ENCODE measurements at regions not wholly inside any gene's neighbourhood (a gene's known extent, or its start where the extent isn't known, plus 50 kb on each side); places are given as distances from the start of the nearest gene placed in this dataset.

DNA sequence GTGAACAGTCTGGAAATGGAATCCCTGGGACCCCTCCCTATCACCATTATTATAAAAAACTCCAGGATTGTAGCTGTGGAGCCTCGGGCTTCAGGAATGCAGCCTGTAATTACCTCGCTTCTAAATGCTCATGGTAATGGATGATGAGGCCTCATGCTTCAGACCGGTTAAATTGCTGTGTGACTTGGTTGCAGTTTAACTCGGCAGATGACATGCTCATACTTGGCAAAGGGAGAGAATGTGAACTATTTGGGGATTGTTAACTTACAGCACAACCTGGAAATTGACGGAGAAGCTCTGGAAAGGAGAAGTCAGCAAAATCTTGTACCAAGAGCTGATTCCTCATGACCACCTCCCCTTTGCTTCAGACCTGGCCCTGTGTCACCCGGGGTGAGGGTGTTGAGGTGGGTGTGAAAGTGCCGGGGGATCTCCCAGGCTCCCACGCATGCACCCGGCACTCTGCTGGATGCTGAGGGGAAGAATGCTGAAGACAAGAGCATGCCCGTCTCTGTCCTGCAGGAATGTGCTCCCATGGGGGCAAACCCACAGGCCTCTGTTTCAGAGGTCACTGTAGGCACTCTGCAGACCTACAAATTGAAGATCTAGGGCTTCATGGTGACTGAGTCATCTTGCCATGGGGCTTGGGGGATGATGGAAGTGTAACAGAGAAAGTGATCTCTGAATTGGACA, 364.8 kb downstream of the RPS6KC1 start:
- no peaks in the 10 kb centered on the region for H3F3A ChIP-seq (ENCODE audit: insufficient read depth)
- H3K4me1 ChIP-seq (ENCODE audit: insufficient read depth) = no peaks in the 10 kb centered on the region
- no peaks in the 10 kb centered on the region for H3K27me3 ChIP-seq (replicated peaks; ENCODE audit: insufficient read depth)
- no peaks in the 10 kb centered on the region for H4K20me1 ChIP-seq (ENCODE audit: insufficient read depth)
- H3K36me3 ChIP-seq (ENCODE audit: low read depth) = no peaks in the 10 kb centered on the region
- H3K9me2 ChIP-seq (ENCODE audit: insufficient read depth) = no peaks in the 10 kb centered on the region
- H2AFZ ChIP-seq = no peak overlapping the region
- H3K4me3 ChIP-seq = no peak overlapping the region
- no peak overlapping the region for H3K27ac ChIP-seq
- no peak overlapping the region for H3K4me2 ChIP-seq (ENCODE audit: unreplicated experiment)
- H3K79me2 ChIP-seq (ENCODE audit: insufficient read depth) = no peaks in the 10 kb centered on the region
- in situ Hi-C loops (cut with MboI) = no loop called here
- no peak for DNase-seq
- TF ChIP-seq EZH2phosphoT487 (IDR thresholded peaks at IDR 0.05; ENCODE audit: insufficient read depth, low read depth) (no peak), EZH2 (IDR thresholded peaks at IDR 0.05; ENCODE audit: insufficient read depth, poor library complexity, severe bottlenecking) (no peak)
- no peak overlapping the region for H3K9ac ChIP-seq
- no peaks in the 10 kb centered on the region for H3K9me3 ChIP-seq (ENCODE audit: low read depth)
- 42 to 44% methylated on average over 10 of the region's 10 CpGs for WGBS, 2 experiments (ENCODE audit: low coverage in 1 of 2, low lambda C conversion rate in 2 of 2, missing lambda C conversion rate in 2 of 2)

DNA sequence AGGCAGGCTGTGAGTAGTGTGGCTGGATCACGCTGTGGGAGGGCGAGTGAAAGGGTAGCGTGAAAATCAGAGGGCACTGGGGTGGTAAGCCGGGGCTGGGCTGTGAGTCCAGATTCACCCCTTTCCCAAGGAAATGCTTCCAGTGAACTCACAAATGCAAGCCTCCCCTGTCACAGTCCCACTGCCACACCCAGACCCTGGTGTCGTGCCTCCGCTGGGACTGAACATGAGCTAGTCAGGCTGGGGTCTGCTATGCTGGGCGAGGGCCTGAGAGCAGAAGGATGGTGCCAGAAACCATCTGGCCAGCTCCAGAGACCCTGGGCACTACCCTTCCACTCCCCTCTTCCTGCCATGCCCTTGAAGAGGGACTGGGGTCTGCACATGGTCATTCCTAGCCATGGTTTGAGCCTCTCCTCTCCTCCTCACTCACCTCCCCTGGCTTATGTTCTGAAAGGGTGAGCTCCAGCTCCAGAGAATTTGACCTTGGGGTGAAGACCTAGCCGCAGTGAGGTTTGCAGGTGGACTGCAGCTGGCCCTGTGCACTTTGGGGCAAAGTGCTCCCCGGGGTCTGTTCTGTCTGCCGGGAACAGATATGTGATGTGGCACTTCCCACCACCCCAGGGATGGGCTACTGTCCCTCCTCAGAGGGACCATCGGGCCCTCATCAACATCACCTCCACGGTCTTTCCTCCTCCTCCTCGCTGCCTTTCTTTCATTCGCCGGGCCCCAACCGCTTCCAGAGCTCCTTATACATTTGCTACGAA, 365.6 kb downstream of the RPS6KC1 start:
- TF ChIP-seq EZH2phosphoT487 (IDR thresholded peaks at IDR 0.05; ENCODE audit: insufficient read depth, low read depth) (no peak), EZH2 (IDR thresholded peaks at IDR 0.05; ENCODE audit: insufficient read depth, poor library complexity, severe bottlenecking) (no peak)
- H3K4me1 ChIP-seq (ENCODE audit: insufficient read depth) = no peaks in the 10 kb centered on the region
- no peak overlapping the region for H3K27ac ChIP-seq

DNA sequence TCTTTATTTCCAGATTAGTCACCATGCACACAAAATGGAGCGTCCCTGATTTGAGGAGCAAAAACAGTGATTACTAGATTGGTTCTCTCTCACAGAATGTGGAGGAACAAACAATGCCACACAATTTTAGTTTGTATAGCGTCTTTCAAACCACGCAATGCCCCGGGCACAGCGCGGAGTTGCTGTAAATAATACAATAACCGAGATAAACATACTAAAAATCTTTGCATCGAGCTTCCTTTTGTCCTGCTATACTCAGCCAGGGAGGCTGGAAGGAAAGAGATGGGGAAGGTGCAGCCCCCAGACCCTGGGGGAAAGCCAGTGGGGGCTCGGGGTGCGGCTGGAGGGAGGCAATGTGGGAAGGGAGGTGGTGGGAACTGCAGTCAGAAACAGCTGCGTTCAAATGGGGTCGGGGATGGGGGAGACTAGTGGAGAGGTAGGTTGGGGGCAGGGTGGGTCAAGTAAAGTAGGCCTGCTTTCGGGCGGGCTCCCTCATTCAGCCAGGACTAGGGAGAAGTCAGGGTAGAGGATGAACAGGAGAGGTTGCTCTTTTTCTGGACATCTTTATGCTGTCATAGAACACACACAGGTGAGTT, 366.3 kb downstream of the RPS6KC1 start:
- 62 to 67% methylated on average over 13 to 14 of the region's 14 CpGs for WGBS, 2 experiments (ENCODE audit: low coverage in 1 of 2, low lambda C conversion rate in 2 of 2, missing lambda C conversion rate in 2 of 2)
- TF ChIP-seq EZH2 (IDR thresholded peaks at IDR 0.05; ENCODE audit: insufficient read depth, poor library complexity, severe bottlenecking) = no peak
- TF ChIP-seq EZH2phosphoT487 (IDR thresholded peaks at IDR 0.05; ENCODE audit: insufficient read depth, low read depth) = no peak
- DNase-seq = no peak

More for the DNA sequence above, 365.6 kb downstream of the RPS6KC1 start:
- Histone ChIP-seq H3K79me2 (ENCODE audit: insufficient read depth) (no peaks in the 10 kb centered on the region), H4K20me1 (ENCODE audit: insufficient read depth) (no peaks in the 10 kb centered on the region), H3K9me2 (ENCODE audit: insufficient read depth) (no peaks in the 10 kb centered on the region), H2AFZ (no peak overlapping the region), H3K4me3 (no peak overlapping the region), H3F3A (ENCODE audit: insufficient read depth) (no peaks in the 10 kb centered on the region), H3K9ac (no peak overlapping the region), H3K27me3 (replicated peaks; ENCODE audit: insufficient read depth) (no peaks in the 10 kb centered on the region), H3K36me3 (ENCODE audit: low read depth) (no peaks in the 10 kb centered on the region), H3K9me3 (ENCODE audit: low read depth) (no peaks in the 10 kb centered on the region), H3K4me2 (ENCODE audit: unreplicated experiment) (no peak overlapping the region)
- no peak for DNase-seq
- in situ Hi-C loops (cut with MboI) = no loop called here
- WGBS, 2 experiments (ENCODE audit: low coverage in 1 of 2, low lambda C conversion rate in 2 of 2, missing lambda C conversion rate in 2 of 2) = 54 to 55% methylated on average over 16 to 17 of the region's 17 CpGs

DNA sequence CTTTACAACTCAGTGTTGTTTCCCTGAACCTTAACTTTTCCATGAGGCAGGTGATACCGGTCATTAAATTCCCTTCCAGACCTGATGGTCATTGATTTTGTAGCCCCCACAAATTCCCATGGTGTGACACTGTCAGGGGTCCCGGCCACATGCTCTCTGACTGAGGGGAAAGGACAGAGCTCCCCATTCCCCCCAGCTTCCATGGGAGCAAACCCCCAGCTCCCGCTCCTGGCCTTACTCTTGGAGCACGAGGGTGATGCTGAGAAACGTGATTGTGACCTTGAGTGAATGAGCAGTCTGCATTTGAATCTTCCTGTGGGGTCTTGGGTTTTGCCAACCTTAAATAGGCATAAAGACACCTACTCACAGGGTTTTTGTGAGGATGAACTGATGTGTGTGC, 366.8 kb downstream of the RPS6KC1 start:
- Histone ChIP-seq H3K27ac (no peak overlapping the region), H3K4me3 (no peak overlapping the region), H4K20me1 (ENCODE audit: insufficient read depth) (no peaks in the 10 kb centered on the region), H3K4me1 (ENCODE audit: insufficient read depth) (no peaks in the 10 kb centered on the region), H2AFZ (no peak overlapping the region), H3K9me2 (ENCODE audit: insufficient read depth) (no peaks in the 10 kb centered on the region), H3K4me2 (ENCODE audit: unreplicated experiment) (no peak overlapping the region), H3K9me3 (ENCODE audit: low read depth) (no peaks in the 10 kb centered on the region), H3K79me2 (ENCODE audit: insufficient read depth) (no peaks in the 10 kb centered on the region), H3K9ac (no peak overlapping the region), H3F3A (ENCODE audit: insufficient read depth) (no peaks in the 10 kb centered on the region), H3K27me3 (replicated peaks; ENCODE audit: insufficient read depth) (no peaks in the 10 kb centered on the region), H3K36me3 (ENCODE audit: low read depth) (no peaks in the 10 kb centered on the region)
- 47 to 51% methylated on average over 5 of the region's 5 CpGs for WGBS, 2 experiments (ENCODE audit: low coverage in 1 of 2, low lambda C conversion rate in 2 of 2, missing lambda C conversion rate in 2 of 2)
- in situ Hi-C loops (cut with MboI) = no loop called here
- TF ChIP-seq EZH2phosphoT487 (IDR thresholded peaks at IDR 0.05; ENCODE audit: insufficient read depth, low read depth) = no peak
- no peak for TF ChIP-seq EZH2 (IDR thresholded peaks at IDR 0.05; ENCODE audit: insufficient read depth, poor library complexity, severe bottlenecking)
- DNase-seq = no peak

More for the DNA sequence above, 366.3 kb downstream of the RPS6KC1 start:
- Histone ChIP-seq H4K20me1 (ENCODE audit: insufficient read depth) (no peaks in the 10 kb centered on the region), H3K36me3 (ENCODE audit: low read depth) (no peaks in the 10 kb centered on the region), H3K27me3 (replicated peaks; ENCODE audit: insufficient read depth) (no peaks in the 10 kb centered on the region), H3K9me3 (ENCODE audit: low read depth) (no peaks in the 10 kb centered on the region), H3K4me1 (ENCODE audit: insufficient read depth) (no peaks in the 10 kb centered on the region), H3K9ac (no peak overlapping the region), H2AFZ (no peak overlapping the region), H3F3A (ENCODE audit: insufficient read depth) (no peaks in the 10 kb centered on the region), H3K79me2 (ENCODE audit: insufficient read depth) (no peaks in the 10 kb centered on the region), H3K9me2 (ENCODE audit: insufficient read depth) (no peaks in the 10 kb centered on the region), H3K27ac (no peak overlapping the region), H3K4me2 (ENCODE audit: unreplicated experiment) (no peak overlapping the region), H3K4me3 (no peak overlapping the region)
- in situ Hi-C loops (cut with MboI) = no loop called here

Measured in GM23248 (cell line).